GM18858 (cell line): ENCODE measurements at regions not wholly inside any gene's neighbourhood (a gene's known extent, or its start where the extent isn't known, plus 50 kb on each side); places are given as distances from the start of the nearest gene placed in this dataset.
A peak's percentile ranks its signal among the peaks of the same experiment; 100 is the strongest.

Source experiments
- ATAC-seq: cut with Tn5 transposase; IDR thresholded peaks from one replicate; pipeline ENCODE4 v1.9.1; 2021; ENCODE audit not compliant: unreplicated experiment

GRCh38 chr12:24608108-24608507 lies 340.8 kb downstream of the BCAT1 start:
- ATAC-seq = no peak

- no peak for ATAC-seq
Observed at GRCh38 chr12:24605916-24606315, 343.0 kb downstream of the BCAT1 start.

GRCh38 chr12:24605466-24605865 lies 343.4 kb downstream of the BCAT1 start:
- ATAC-seq = no peak

- no peak for ATAC-seq
Observed at GRCh38 chr12:24603371-24603770, 345.5 kb downstream of the BCAT1 start.

- no peak for ATAC-seq
Observed at GRCh38 chr12:24600996-24601395, 347.9 kb downstream of the BCAT1 start.

GRCh38 chr12:24600551-24600950 lies 348.4 kb downstream of the BCAT1 start:
- no peak for ATAC-seq

GRCh38 chr12:24599736-24600135 lies 349.2 kb downstream of the BCAT1 start:
- no peak for ATAC-seq

GRCh38 chr12:24597580-24597979 lies 351.3 kb downstream of the BCAT1 start:
- ATAC-seq = no peak

- ATAC-seq = no peak
Observed at GRCh38 chr12:24596768-24597388, 352.0 kb downstream of the BCAT1 start.

GRCh38 chr12:24595652-24596235 lies 353.2 kb downstream of the BCAT1 start:
- ATAC-seq = peak; percentile 41

GRCh38 chr12:24591715-24592440 lies 357.0 kb downstream of the BCAT1 start:
- no peak for ATAC-seq

GRCh38 chr12:24591079-24591626 lies 357.7 kb downstream of the BCAT1 start:
- ATAC-seq = no peak

GRCh38 chr12:24586293-24586692 lies 362.6 kb downstream of the BCAT1 start:
- no peak for ATAC-seq

- ATAC-seq = no peak
Observed at GRCh38 chr12:24584032-24584675, 364.7 kb downstream of the BCAT1 start.

- no peak for ATAC-seq
Observed at GRCh38 chr12:24582954-24583601, 365.8 kb downstream of the BCAT1 start.

GRCh38 chr12:24574538-24574937 lies 374.4 kb downstream of the BCAT1 start:
- no peak for ATAC-seq

- no peak for ATAC-seq
Observed at GRCh38 chr12:24573621-24574020, 375.3 kb downstream of the BCAT1 start.

- no peak for ATAC-seq
Observed at GRCh38 chr12:24565300-24565699, 383.6 kb downstream of the BCAT1 start.

- no peak for ATAC-seq
Observed at GRCh38 chr12:24562771-24563431, 386.0 kb downstream of the BCAT1 start.
